Coronary artery (tissue), 2 donors: ENCODE measurements at regions not wholly inside any gene's neighbourhood (a gene's known extent, or its start where the extent isn't known, plus 50 kb on each side); places are given as distances from the start of the nearest gene placed in this dataset.

Experiments
- DNase-seq: peaks from one replicate; pipeline ENCODE4 v3.0.0-alpha.2; 2017; ENCODE audit warnings: low spot score
- H3K27ac ChIP-seq, 2 donors: fragments of 200-600 bp; sonication (generic); one replicate each; pipeline ENCODE4 v1.5.1; 2016 to 2019
- H3K4me3 ChIP-seq: fragments of 200-600 bp; sonication (generic); 2 replicates; pipeline ENCODE4 v1.5.1; 2016; ENCODE audit warnings: mild to moderate bottlenecking, moderate library complexity
- CTCF ChIP-seq: fragments of 200-600 bp; sonication (generic); IDR thresholded peaks from one replicate; pipeline ENCODE4 v1.5.1; 2019; ENCODE audit warnings: antibody characterized with exemption

- no peak for TF ChIP-seq CTCF
- H3K27ac ChIP-seq: no peak overlapping the region
- no peak for DNase-seq
These were observed 82.7 kb upstream of the DRD2 start for GRCh38 chr11:113557926-113558325.

GRCh38 chr11:113556036-113556435 lies 80.8 kb upstream of the DRD2 start:
- H3K27ac ChIP-seq: no peak overlapping the region
- TF ChIP-seq CTCF: no peak
- no peak overlapping the region for H3K4me3 ChIP-seq
- no peak for DNase-seq

More at GRCh38 chr11:113557926-113558325, 82.7 kb upstream of the DRD2 start:
- H3K4me3 ChIP-seq: no peak overlapping the region

- Histone ChIP-seq H3K4me3 (no peak overlapping the region), H3K27ac (no peak overlapping the region)
- TF ChIP-seq CTCF: no peak
- no peak for DNase-seq
These were observed 79.9 kb upstream of the DRD2 start for GRCh38 chr11:113555071-113555619.

- TF ChIP-seq CTCF: no peak
These were observed 79.3 kb upstream of the DRD2 start for GRCh38 chr11:113554526-113554925.

GRCh38 chr11:113553915-113554314 lies 78.7 kb upstream of the DRD2 start:
- no peak for TF ChIP-seq CTCF
- H3K4me3 ChIP-seq: no peak overlapping the region
- H3K27ac ChIP-seq: no peak overlapping the region
- no peak for DNase-seq

More at GRCh38 chr11:113554526-113554925, 79.3 kb upstream of the DRD2 start:
- Histone ChIP-seq H3K4me3 (no peak overlapping the region), H3K27ac (no peak overlapping the region)
- no peak for DNase-seq

GRCh38 chr11:113553235-113553634 lies 78.0 kb upstream of the DRD2 start:
- no peak overlapping the region for H3K27ac ChIP-seq
- no peak for TF ChIP-seq CTCF
- no peak for DNase-seq
- no peak overlapping the region for H3K4me3 ChIP-seq

- no peak overlapping the region for H3K27ac ChIP-seq
- TF ChIP-seq CTCF: no peak
- no peak for DNase-seq
- no peak overlapping the region for H3K4me3 ChIP-seq
These were observed 77.1 kb upstream of the DRD2 start for GRCh38 chr11:113552271-113552670.
